Karpas-422 (cell line): ENCODE measurements at regions not wholly inside any gene's neighbourhood (a gene's known extent, or its start where the extent isn't known, plus 50 kb on each side); places are given as distances from the start of the nearest gene placed in this dataset.
"Not testable (repeated sequence)": the region's sequence is repeated elsewhere in the genome, so short reads cannot be mapped to it uniquely, and the experiment has no call there.

Experiments
- DNase-seq: peaks from one replicate; pipeline ENCODE4 v3.0.0-alpha.2; 2015
- H2AFZ ChIP-seq: fragments of 200-600 bp; sonication (generic); 2 replicates; pipeline ENCODE4 v1.6.1; 2014; ENCODE audit warnings: antibody characterized with exemption, low read length, mixed read lengths
- H3K27ac ChIP-seq: fragments of 200-600 bp; sonication (generic); 2 replicates; pipeline ENCODE4 v1.5.1; 2014; ENCODE audit warnings: mild to moderate bottlenecking, low read length, moderate library complexity
- H3K27me3 ChIP-seq: fragments of 200-600 bp; sonication (generic); 2 replicates; pipeline ENCODE4 v1.6.1; 2014; ENCODE audit warnings: low read length, mixed read lengths
- H3K36me3 ChIP-seq: fragments of 200-600 bp; sonication (generic); 2 replicates; pipeline ENCODE4 v1.6.1; 2014; ENCODE audit warnings: low read length, mixed read lengths; ENCODE audit not compliant: insufficient read depth
- H3K4me1 ChIP-seq: fragments of 200-600 bp; sonication (generic); 2 replicates; pipeline ENCODE4 v1.6.1; 2014; ENCODE audit warnings: mild to moderate bottlenecking, low read length, mixed read lengths
- H3K4me2 ChIP-seq: fragments of 200-600 bp; sonication (generic); 2 replicates; pipeline ENCODE4 v1.6.1; 2014; ENCODE audit warnings: low read length, low read depth, mild to moderate bottlenecking; ENCODE audit not compliant: poor library complexity, severe bottlenecking
- H3K4me3 ChIP-seq: fragments of 200-600 bp; sonication (generic); 2 replicates; pipeline ENCODE4 v1.5.1; 2014; ENCODE audit warnings: mild to moderate bottlenecking, antibody characterized with exemption, low read length, mixed read lengths
- H3K79me2 ChIP-seq: fragments of 200-600 bp; sonication (generic); 2 replicates; pipeline ENCODE4 v1.6.1; 2014; ENCODE audit warnings: mild to moderate bottlenecking, low read length, mixed read lengths
- H3K9ac ChIP-seq: fragments of 200-600 bp; sonication (generic); 2 replicates; pipeline ENCODE4 v1.6.0; 2014; ENCODE audit warnings: low read length
- H3K9me2 ChIP-seq: fragments of 200-600 bp; sonication (generic), shearing (Covaris generic); replicated peaks from 2 replicates; pipeline ENCODE4 v1.6.0; 2014; ENCODE audit warnings: mild to moderate bottlenecking, low read length, moderate library complexity; ENCODE audit not compliant: insufficient read depth
- H3K9me3 ChIP-seq: fragments of 300-700, 200-600 bp; sonication (generic); 2 replicates; pipeline ENCODE4 v1.6.1; 2014; ENCODE audit warnings: low read length, mixed read lengths
- H4K20me1 ChIP-seq: fragments of 200-600 bp; sonication (generic); 2 replicates; pipeline ENCODE4 v1.6.1; 2014; ENCODE audit warnings: mild to moderate bottlenecking, antibody characterized with exemption, low read length, low read depth; ENCODE audit not compliant: insufficient read depth

- H2AFZ ChIP-seq, H3K9ac ChIP-seq, DNase-seq, H3K4me1 ChIP-seq, H3K27me3 ChIP-seq, H3K4me2 ChIP-seq, H3K9me2 ChIP-seq, H3K9me3 ChIP-seq, H3K36me3 ChIP-seq, H3K4me3 ChIP-seq, H3K79me2 ChIP-seq, H4K20me1 ChIP-seq, H3K27ac ChIP-seq: not testable (repeated sequence)
Measured at GRCh38 chr9:40222617-40223200, 867.2 kb downstream of the SPATA31A1 start.

GRCh38 chr9:40223353-40223752 is 867.9 kb downstream of the SPATA31A1 start:
- H3K9me3 ChIP-seq, H3K4me1 ChIP-seq, H4K20me1 ChIP-seq, H3K27me3 ChIP-seq, H3K9ac ChIP-seq, H3K36me3 ChIP-seq, H3K4me3 ChIP-seq, H3K4me2 ChIP-seq, DNase-seq, H3K79me2 ChIP-seq, H3K27ac ChIP-seq, H2AFZ ChIP-seq, H3K9me2 ChIP-seq: not testable (repeated sequence)
